Common myeloid progenitor, CD34-positive (primary cell): ENCODE measurements at regions not wholly inside any gene's neighbourhood (a gene's known extent, or its start where the extent isn't known, plus 50 kb on each side); places are given as distances from the start of the nearest gene placed in this dataset.
A peak's percentile ranks its signal among the peaks of the same experiment; 100 is the strongest.

Source experiments
- CTCF ChIA-PET: fragments of 350-600 bp; sonication (Branson Sonifier 250); formaldehyde crosslinking; loops from one replicate; lab custom pipeline; 2021; ENCODE audit warnings: antibody characterized with exemption; lab: Charles Lee
- POLR2A ChIA-PET: fragments of 350-600 bp; sonication (Branson Sonifier 250); formaldehyde crosslinking; loops from one replicate; lab custom pipeline; 2021; ENCODE audit warnings: antibody characterized with exemption; lab: Charles Lee
- DNase-seq, 3 donors: peaks; one replicate each; pipeline versions ENCODE4 v3.0.0 to v3.0.0-alpha.2; 2013
- H3K27ac ChIP-seq, 2 experiments: 1 replicate in 1 of 2; 2 replicates in 1 of 2; pipeline ENCODE4 v1.7.0; 2013; ENCODE audit warnings: inconsistent platforms in 2 of 2, low read length in 2 of 2, mild to moderate bottlenecking in 2 of 2, low read depth in 1 of 2, moderate library complexity in 1 of 2; ENCODE audit not compliant: severe bottlenecking in 2 of 2, insufficient read depth in 1 of 2, poor library complexity in 1 of 2
- H3K27me3 ChIP-seq, 5 experiments: replicated peaks in 2 of 5; 1 replicate in 3 of 5; 2 replicates in 2 of 5; pipeline versions ENCODE4 v1.6.1 to v1.7.0; 2013; ENCODE audit warnings: low read length in 4 of 5, mild to moderate bottlenecking in 2 of 5, moderate library complexity in 2 of 5, inconsistent platforms in 1 of 5; ENCODE audit not compliant: insufficient read depth in 5 of 5, control insufficient read depth in 4 of 5
- H3K36me3 ChIP-seq, 4 experiments: 1 replicate in 2 of 4; 2 replicates in 2 of 4; pipeline versions ENCODE4 v1.6.1 to v1.7.0; 2013; ENCODE audit warnings: low read length in 3 of 4, control low read depth in 1 of 4, mild to moderate bottlenecking in 1 of 4; ENCODE audit not compliant: control insufficient read depth in 4 of 4, insufficient read depth in 4 of 4
- H3K4me1 ChIP-seq, 4 experiments: 1 replicate in 3 of 4; 2 replicates in 1 of 4; pipeline versions ENCODE4 v1.6.1 to v1.7.1; 2013; ENCODE audit warnings: low read length in 3 of 4, mild to moderate bottlenecking in 3 of 4, control low read depth in 1 of 4, inconsistent platforms in 1 of 4, moderate library complexity in 1 of 4; ENCODE audit not compliant: control insufficient read depth in 4 of 4, insufficient read depth in 4 of 4; ENCODE audit errors: control extremely low read depth in 1 of 4
- H3K4me3 ChIP-seq, 7 experiments: 1 replicate in 4 of 7; 2 replicates in 3 of 7; pipeline versions ENCODE4 v1.5.1 to v1.7.0; 2013; ENCODE audit warnings: mild to moderate bottlenecking in 7 of 7, low read length in 6 of 7, moderate library complexity in 6 of 7, inconsistent platforms in 2 of 7, low read depth in 2 of 7, control low read depth in 1 of 7; ENCODE audit not compliant: insufficient read depth in 4 of 7, control insufficient read depth in 1 of 7; ENCODE audit errors: extremely low read depth in 1 of 7
- H3K9me3 ChIP-seq, 5 experiments: 1 replicate in 4 of 5; 2 replicates in 1 of 5; pipeline versions ENCODE4 v1.6.1 to v1.7.1; 2013; ENCODE audit warnings: low read length in 4 of 5, mild to moderate bottlenecking in 2 of 5, inconsistent platforms in 1 of 5, low read depth in 1 of 5, moderate library complexity in 1 of 5; ENCODE audit not compliant: control insufficient read depth in 4 of 5, insufficient read depth in 2 of 5; ENCODE audit errors: control extremely low read depth in 1 of 5
- WGBS: methylation state at CpG from one replicate; pipeline ENCODE4 v1.1.5; 2013; ENCODE audit not compliant: insufficient coverage; 5-methylcytosine and 5-hydroxymethylcytosine counted together

- CTCF ChIA-PET: no interaction called here
- Histone ChIP-seq H3K27ac (no peak overlapping the region), H3K4me1 (no peaks in the 10 kb centered on the region), H3K27me3 (no peaks in the 10 kb centered on the region), H3K9me3 (peaks cover 0 to 2% (median 0%) of the 10 kb centered on the region in 5 experiments), H3K4me3 (no peak overlapping the region), H3K36me3 (no peaks in the 10 kb centered on the region)
- no peak for DNase-seq
- WGBS: 98% methylated on average over 12 of the region's 13 CpGs
- POLR2A ChIA-PET: no interaction called here
Observed at GRCh38 chr17:70668938-70669778, 499.8 kb downstream of the KCNJ2 start.

- Histone ChIP-seq H3K36me3 (no peaks in the 10 kb centered on the region), H3K4me1 (peaks cover 0 to 3% (median 0%) of the 10 kb centered on the region in 4 experiments), H3K4me3 (no peak overlapping the region), H3K27me3 (no peaks in the 10 kb centered on the region), H3K27ac (no peak overlapping the region), H3K9me3 (no peaks in the 10 kb centered on the region)
- WGBS: no CpG with 5 or more reads among the region's 2 CpGs
- ChIA-PET POLR2A (interaction anchor here (0.5 kb wide), 1 partner anchor 145 kb away, joined by 6 read pairs; no protein-coding TSS in a partner anchor), CTCF (no interaction called here)
- DNase-seq: no peak
Observed at GRCh38 chr17:70674061-70674460, 504.7 kb downstream of the KCNJ2 start.

- POLR2A ChIA-PET: no interaction called here
- no peak for DNase-seq
- WGBS: no CpG with 5 or more reads among the region's 5 CpGs
- H3K4me1 ChIP-seq: peaks cover 0 to 3% (median 0%) of the 10 kb centered on the region in 4 experiments
- no peaks in the 10 kb centered on the region for H3K36me3 ChIP-seq
- CTCF ChIA-PET: no interaction called here
- no peak overlapping the region for H3K4me3 ChIP-seq
- H3K27me3 ChIP-seq: no peaks in the 10 kb centered on the region
- no peaks in the 10 kb centered on the region for H3K9me3 ChIP-seq
- no peak overlapping the region for H3K27ac ChIP-seq
Observed at GRCh38 chr17:70675070-70675590, 505.8 kb downstream of the KCNJ2 start.

DNA sequence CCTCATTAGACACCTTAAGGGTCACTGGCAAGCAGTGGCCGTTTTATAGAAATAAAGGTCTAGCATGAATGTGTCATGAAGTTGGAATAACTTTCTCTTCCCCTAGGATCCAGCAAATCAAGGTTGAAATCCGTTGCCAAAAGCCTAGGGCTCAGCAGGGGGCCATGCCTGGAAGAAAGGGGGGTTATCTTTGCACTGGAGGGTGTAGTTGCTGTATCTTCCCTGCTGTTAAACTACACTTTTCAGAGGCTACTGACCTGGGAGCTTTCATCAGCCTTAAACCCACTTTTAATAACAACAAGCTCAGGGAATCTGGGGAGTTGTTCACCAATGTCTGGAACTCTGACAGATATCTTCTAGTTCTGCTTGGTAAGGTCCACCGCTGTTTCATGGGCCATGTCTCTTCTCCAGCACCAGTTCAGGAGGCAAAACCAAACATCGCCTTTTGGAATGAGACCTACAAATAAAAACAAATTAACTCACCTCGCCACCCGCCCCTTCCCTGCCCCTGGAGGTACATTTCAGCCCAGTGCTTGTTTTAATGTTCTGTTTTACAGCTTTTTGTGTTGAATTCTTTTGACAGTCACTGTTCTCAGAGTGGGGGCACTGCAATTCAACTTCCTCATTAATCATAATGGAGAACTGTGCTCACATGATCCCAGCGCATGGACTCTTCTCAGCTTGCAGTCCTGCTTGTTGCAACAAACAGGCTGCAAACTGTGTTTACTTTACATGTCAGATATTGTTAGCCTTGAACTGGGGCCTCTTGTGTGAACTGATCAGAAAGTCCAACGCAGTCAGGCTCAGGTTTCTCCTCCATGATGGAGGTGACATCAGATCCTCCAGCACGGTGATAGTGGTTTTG lies 508.7 kb downstream of the KCNJ2 start:
- Histone ChIP-seq H3K27me3 (no peaks in the 10 kb centered on the region), H3K4me3 (no peak overlapping the region), H3K9me3 (no peaks in the 10 kb centered on the region), H3K36me3 (no peaks in the 10 kb centered on the region), H3K27ac (no peak overlapping the region), H3K4me1 (peaks cover 0 to 6% (median 3%) of the 10 kb centered on the region in 4 experiments)
- DNase-seq: peak in 2 of 3 donors; percentile 10 to 28
- WGBS: 89% methylated on average over 4 of the region's 9 CpGs
- POLR2A ChIA-PET: no interaction called here
- CTCF ChIA-PET: no interaction called here

DNA sequence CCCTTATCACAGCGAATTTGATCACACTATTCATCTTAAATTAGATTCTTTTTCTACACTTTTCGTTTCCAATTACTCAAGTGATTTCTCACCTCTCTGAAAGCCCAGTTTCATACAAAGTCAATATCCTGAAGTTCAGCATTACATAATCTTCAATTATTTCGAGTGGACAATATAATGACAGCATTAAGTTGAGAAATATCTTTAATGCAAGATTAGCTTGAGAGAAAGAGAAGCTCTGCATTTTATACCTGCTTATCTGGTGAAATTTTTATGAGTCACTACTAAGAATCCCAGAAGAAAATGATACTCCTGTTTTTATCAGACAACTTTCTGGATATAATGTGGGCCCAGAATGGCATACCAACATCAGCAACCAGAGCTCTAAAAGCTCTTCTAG lies 509.6 kb downstream of the KCNJ2 start:
- 87% methylated on average over 2 of the region's 3 CpGs for WGBS
- no peak for DNase-seq
- Histone ChIP-seq H3K4me1 (peaks cover 0 to 6% (median 3%) of the 10 kb centered on the region in 4 experiments), H3K4me3 (no peak overlapping the region), H3K9me3 (no peaks in the 10 kb centered on the region), H3K36me3 (no peaks in the 10 kb centered on the region), H3K27me3 (no peaks in the 10 kb centered on the region), H3K27ac (no peak overlapping the region)
- ChIA-PET POLR2A (no interaction called here), CTCF (no interaction called here)

DNA sequence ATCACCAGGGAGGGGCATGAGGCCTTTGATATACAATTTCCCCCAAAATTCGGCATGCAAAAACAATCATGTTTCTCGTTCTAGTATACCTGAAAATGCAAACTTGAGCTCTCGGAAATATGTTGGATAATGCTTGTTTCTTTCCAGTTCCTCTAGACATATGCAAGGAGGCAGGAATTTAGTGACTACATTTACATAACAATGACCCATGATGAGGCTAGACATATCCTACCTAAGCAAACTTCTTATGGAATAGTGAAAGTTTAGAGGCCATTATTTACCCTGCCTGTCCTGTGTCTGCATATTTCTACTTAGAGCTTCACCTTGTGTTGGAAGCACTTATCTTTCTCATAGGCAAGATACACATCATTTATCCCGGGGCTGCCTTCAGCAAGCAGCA lies 514.6 kb downstream of the KCNJ2 start:
- ChIA-PET POLR2A (no interaction called here), CTCF (no interaction called here)
- Histone ChIP-seq H3K27me3 (no peaks in the 10 kb centered on the region), H3K27ac (no peak overlapping the region), H3K4me3 (no peak overlapping the region), H3K36me3 (no peaks in the 10 kb centered on the region), H3K9me3 (no peaks in the 10 kb centered on the region), H3K4me1 (peaks cover 0 to 6% (median 1%) of the 10 kb centered on the region in 4 experiments)
- no peak for DNase-seq
- WGBS: 100% methylated on average over 2 of the region's 4 CpGs
